ENCODE measurements at regions not wholly inside any gene's neighbourhood (a gene's known extent, or its start where the extent isn't known, plus 50 kb on each side); places are given as distances from the start of the nearest gene placed in this dataset.

- TF ChIP-seq EGR1 (IDR thresholded peaks at IDR 0.05) = no peak
- no peak for TF ChIP-seq REST (IDR thresholded peaks at IDR 0.05; ENCODE audit: low read depth)
- no peak for TF ChIP-seq USF1 (IDR thresholded peaks at IDR 0.05)
- TF ChIP-seq FOXM1 (IDR thresholded peaks at IDR 0.05; ENCODE audit: borderline replicate concordance, low read depth) = no peak
- no peak for TF ChIP-seq EP300 (IDR thresholded peaks at IDR 0.05; ENCODE audit: borderline replicate concordance)
- no peak for TF ChIP-seq TEAD4 (IDR thresholded peaks at IDR 0.05)
- no peak for TF ChIP-seq ZBTB7A (IDR thresholded peaks at IDR 0.05; ENCODE audit: low read depth)
- no peak for TF ChIP-seq CEBPB (IDR thresholded peaks at IDR 0.05)
- no peak for TF ChIP-seq RAD21 (IDR thresholded peaks at IDR 0.05; ENCODE audit: low read depth)
Measured at GRCh38 chr18:45512363-45512953, 102.8 kb upstream of the SLC14A2 start.

GRCh38 chr18:45517181-45517741 is 98.0 kb upstream of the SLC14A2 start:
- TF ChIP-seq MAX (IDR thresholded peaks at IDR 0.05) (no peak), TCF12 (IDR thresholded peaks at IDR 0.05; ENCODE audit: low read depth) (no peak), RAD21 (IDR thresholded peaks at IDR 0.05; ENCODE audit: low read depth) (no peak), EP300 (IDR thresholded peaks at IDR 0.05; ENCODE audit: borderline replicate concordance) (no peak), CEBPB (IDR thresholded peaks at IDR 0.05) (no peak), CREB1 (IDR thresholded peaks at IDR 0.05; ENCODE audit: low read depth) (no peak), NFIC (IDR thresholded peaks at IDR 0.05) (no peak), TEAD4 (IDR thresholded peaks at IDR 0.05) (no peak)

- TF ChIP-seq NFIC (IDR thresholded peaks at IDR 0.05) (peak; percentile 84), EP300 (IDR thresholded peaks at IDR 0.05; ENCODE audit: borderline replicate concordance) (no peak)
Measured at GRCh38 chr18:45518311-45519155, 96.7 kb upstream of the SLC14A2 start.

GRCh38 chr18:45519411-45520280 is 95.6 kb upstream of the SLC14A2 start:
- TF ChIP-seq TAF1 (IDR thresholded peaks at IDR 0.05; ENCODE audit: low read depth) (no peak), CREB1 (IDR thresholded peaks at IDR 0.05; ENCODE audit: low read depth) (no peak), RAD21 (IDR thresholded peaks at IDR 0.05; ENCODE audit: low read depth) (no peak), FOXM1 (IDR thresholded peaks at IDR 0.05; ENCODE audit: borderline replicate concordance, low read depth) (no peak), EP300 (IDR thresholded peaks at IDR 0.05; ENCODE audit: borderline replicate concordance) (no peak), EGR1 (IDR thresholded peaks at IDR 0.05) (no peak)

- TF ChIP-seq ZBTB7A (IDR thresholded peaks at IDR 0.05; ENCODE audit: low read depth) = no peak
- TF ChIP-seq TCF12 (IDR thresholded peaks at IDR 0.05; ENCODE audit: low read depth) = no peak
- TF ChIP-seq NFIC (IDR thresholded peaks at IDR 0.05) = no peak
- no peak for TF ChIP-seq TEAD4 (IDR thresholded peaks at IDR 0.05)
- TF ChIP-seq TAF1 (IDR thresholded peaks at IDR 0.05; ENCODE audit: low read depth) = no peak
- TF ChIP-seq FOXM1 (IDR thresholded peaks at IDR 0.05; ENCODE audit: borderline replicate concordance, low read depth) = no peak
- no peak for TF ChIP-seq CEBPB (IDR thresholded peaks at IDR 0.05)
- no peak for TF ChIP-seq RAD21 (IDR thresholded peaks at IDR 0.05; ENCODE audit: low read depth)
- no peak for TF ChIP-seq EGR1 (IDR thresholded peaks at IDR 0.05)
- no peak for TF ChIP-seq YY1 (IDR thresholded peaks at IDR 0.05; ENCODE audit: low read depth)
- TF ChIP-seq CREB1 (IDR thresholded peaks at IDR 0.05; ENCODE audit: low read depth) = no peak
- TF ChIP-seq MAX (IDR thresholded peaks at IDR 0.05) = no peak
- TF ChIP-seq USF1 (IDR thresholded peaks at IDR 0.05) = no peak
- TF ChIP-seq REST (IDR thresholded peaks at IDR 0.05; ENCODE audit: low read depth) = no peak
Measured at GRCh38 chr18:45521136-45521535, 94.1 kb upstream of the SLC14A2 start.
